IMR-90 (cell line): ENCODE measurements at regions not wholly inside any gene's neighbourhood (a gene's known extent, or its start where the extent isn't known, plus 50 kb on each side); places are given as distances from the start of the nearest gene placed in this dataset.

Experiments used
- ATAC-seq: fragments of 200-7000 bp; cut with Tn5 transposase; 2 replicates; pipeline ENCODE4 v1.9.1; 2020; ENCODE audit warnings: low read depth, mild to moderate bottlenecking, moderate library complexity
- BruUV-seq: library from RNA; stranded (reverse); fragments of 400-500 nt; replicated peaks from 2 replicates; lab custom pipeline; 2021; lab: Mats Ljungman, UMichigan
- CTCF ChIA-PET: fragments of 300-600 bp; formaldehyde crosslinking; extraction: SDS; loops from one replicate; lab custom pipeline; 2021; ENCODE audit warnings: antibody characterized with exemption; lab: Yijun Ruan, JAX
- POLR2A ChIA-PET: fragments of 300-600 bp; sonication (Branson Sonifier 250); formaldehyde crosslinking; loops from one replicate; lab custom pipeline; 2022; ENCODE audit warnings: antibody characterized with exemption; ENCODE audit not compliant: unreplicated experiment; lab: Charles Lee
- DNase-seq: peaks from one replicate; pipeline ENCODE4 v3.0.0; 2013
- H2AFZ ChIP-seq: replicated peaks from 2 replicates; pipeline ENCODE3; 2013; ENCODE audit warnings: low read length, mild to moderate bottlenecking; ENCODE audit not compliant: poor library complexity
- H2AK5ac ChIP-seq: 2 replicates; pipeline ENCODE4 v1.6.1; 2013; ENCODE audit warnings: low read depth, low read length, inconsistent platforms
- H2AK9ac ChIP-seq: replicated peaks from 2 replicates; pipeline ENCODE3; 2013; ENCODE audit warnings: mild to moderate bottlenecking, low read depth, low read length, moderate library complexity; ENCODE audit not compliant: poor library complexity
- H2BK120ac ChIP-seq: 2 replicates; pipeline ENCODE4 v1.6.1; 2013; ENCODE audit warnings: low read depth, low read length, inconsistent platforms
- H2BK15ac ChIP-seq: 3 replicates; pipeline ENCODE4 v1.6.1; 2013; ENCODE audit warnings: low read depth, low read length, inconsistent platforms
- H2BK20ac ChIP-seq: 2 replicates; pipeline ENCODE4 v1.6.1; 2013; ENCODE audit warnings: low read depth, mild to moderate bottlenecking, inconsistent platforms, low read length, moderate library complexity
- H2BK5ac ChIP-seq: 2 replicates; pipeline ENCODE4 v1.6.1; 2013; ENCODE audit warnings: mild to moderate bottlenecking, low read depth, low read length, inconsistent platforms; ENCODE audit not compliant: poor library complexity, severe bottlenecking
- H3K14ac ChIP-seq: replicated peaks from 2 replicates; pipeline ENCODE4 v1.6.1; 2013; ENCODE audit warnings: low read depth, low read length, inconsistent platforms
- H3K18ac ChIP-seq: 2 replicates; pipeline ENCODE4 v1.6.1; 2013; ENCODE audit warnings: low read depth, low read length, control low read depth
- H3K23ac ChIP-seq: 2 replicates; pipeline ENCODE4 v1.6.1; 2013; ENCODE audit warnings: low read depth, low read length, inconsistent platforms
- H3K27ac ChIP-seq: 2 replicates; pipeline ENCODE4 v1.5.1; 2013; ENCODE audit warnings: mild to moderate bottlenecking, control low read depth, low read length; ENCODE audit not compliant: insufficient read depth
- H3K27me3 ChIP-seq: 2 replicates; pipeline ENCODE4 v1.6.1; 2013; ENCODE audit warnings: low read length; ENCODE audit not compliant: control insufficient read depth, insufficient read depth
- H3K36me3 ChIP-seq: 2 replicates; pipeline ENCODE4 v1.6.1; 2013; ENCODE audit warnings: low read length, mixed read lengths; ENCODE audit not compliant: control insufficient read depth, insufficient read depth
- H3K4ac ChIP-seq: 2 replicates; pipeline ENCODE4 v1.6.1; 2013; ENCODE audit warnings: low read depth, low read length, inconsistent platforms
- H3K4me1 ChIP-seq: 2 replicates; pipeline ENCODE4 v1.6.1; 2013; ENCODE audit warnings: low read length, mixed read lengths; ENCODE audit not compliant: control insufficient read depth, insufficient read depth
- H3K4me2 ChIP-seq: 2 replicates; pipeline ENCODE4 v1.6.1; 2013; ENCODE audit warnings: low read depth, mild to moderate bottlenecking, control low read depth, low read length, moderate library complexity
- H3K4me3 ChIP-seq: 2 replicates; pipeline ENCODE4 v1.5.1; 2013; ENCODE audit warnings: low read depth, mild to moderate bottlenecking, control low read depth, low read length, moderate library complexity; ENCODE audit not compliant: insufficient read depth
- H3K56ac ChIP-seq: 2 replicates; pipeline ENCODE4 v1.6.1; 2013; ENCODE audit warnings: low read length, inconsistent platforms; ENCODE audit not compliant: insufficient read depth; ENCODE audit errors: extremely low read depth
- H3K79me1 ChIP-seq, 2 experiments: 2 replicates each; pipeline ENCODE4 v1.6.1; 2013; ENCODE audit warnings: low read length in 2 of 2, inconsistent platforms in 1 of 2, low read depth in 1 of 2
- H3K9ac ChIP-seq: 2 replicates; pipeline ENCODE4 v1.6.1; 2013; ENCODE audit warnings: low read depth, low read length, control low read depth
- H3K9me1 ChIP-seq: 2 replicates; pipeline ENCODE4 v1.6.1; 2013; ENCODE audit warnings: low read length, inconsistent platforms; ENCODE audit not compliant: insufficient read depth
- H3K9me3 ChIP-seq: 2 replicates; pipeline ENCODE4 v1.6.1; 2013; ENCODE audit warnings: low read length; ENCODE audit not compliant: control insufficient read depth, insufficient read depth
- H4K20me1 ChIP-seq: 2 replicates; pipeline ENCODE4 v1.6.1; 2013; ENCODE audit warnings: low read length, inconsistent platforms; ENCODE audit not compliant: insufficient read depth
- H4K5ac ChIP-seq: 2 replicates; pipeline ENCODE4 v1.6.1; 2013; ENCODE audit warnings: mild to moderate bottlenecking, low read depth, low read length, control low read depth
- H4K8ac ChIP-seq, 2 experiments: 2 replicates each; pipeline ENCODE4 v1.6.1; 2013; ENCODE audit warnings: low read depth in 2 of 2, low read length in 2 of 2, control low read depth in 1 of 2, inconsistent platforms in 1 of 2
- H4K91ac ChIP-seq: 2 replicates; pipeline ENCODE4 v1.6.1; 2013; ENCODE audit warnings: low read depth, low read length, inconsistent platforms; ENCODE audit not compliant: insufficient read depth
- FOS ChIP-seq: fragments of 150-350 bp; IDR thresholded peaks from 2 replicates; pipeline ENCODE4 v1.6.1; 2016; ENCODE audit warnings: low read depth, low read length
- RAD21 ChIP-seq: IDR thresholded peaks from 2 replicates; pipeline ENCODE4 v1.6.1; 2012; ENCODE audit warnings: low read length, improper control_type of control experiment
- WGBS, 2 experiments: methylation state at CpG; one replicate each; pipeline versions ENCODE4 v1.1.5 to v1.1.7; 2013; ENCODE audit warnings: missing lambda C conversion rate in 2 of 2; ENCODE audit not compliant: insufficient read length in 1 of 2; ENCODE audit errors: extremely low coverage in 2 of 2; 5-methylcytosine and 5-hydroxymethylcytosine counted together
- dilution Hi-C: fragments of 300-500 bp; cut with HindIII; formaldehyde crosslinking; loops from one replicate; pipeline ENCODE4 v1.14.3; 2018; ENCODE audit warnings: low sequenced_read_pairs; ENCODE audit not compliant: unreplicated experiment
- in situ Hi-C: fragments of 300-500 bp; cut with MboI; formaldehyde crosslinking; loops from 3 replicates; pipeline ENCODE4 v1.14.3; 2019; ENCODE audit warnings: low sequenced_read_pairs, inconsistent platforms, mixed read lengths
- intact Hi-C: fragments of 100-400 bp; cut with micrococcal nuclease; formaldehyde crosslinking; loops from 2 replicates; pipeline ENCODE4 v1.10.0; 2022
- TF ChIP-seq, protein P1 (sequence below): fragments of 150-350 bp; IDR thresholded peaks from 2 replicates; pipeline ENCODE4 v1.6.1; 2016; ENCODE audit warnings: low read depth, mild to moderate bottlenecking, low read length, moderate library complexity, borderline replicate concordance
- TF ChIP-seq, protein P2 (sequence below): conservative IDR thresholded peaks from 2 replicates; pipeline ENCODE4 v1.5.1; 2012; ENCODE audit warnings: mild to moderate bottlenecking, low read depth, low read length, improper control_type of control experiment

DNA sequence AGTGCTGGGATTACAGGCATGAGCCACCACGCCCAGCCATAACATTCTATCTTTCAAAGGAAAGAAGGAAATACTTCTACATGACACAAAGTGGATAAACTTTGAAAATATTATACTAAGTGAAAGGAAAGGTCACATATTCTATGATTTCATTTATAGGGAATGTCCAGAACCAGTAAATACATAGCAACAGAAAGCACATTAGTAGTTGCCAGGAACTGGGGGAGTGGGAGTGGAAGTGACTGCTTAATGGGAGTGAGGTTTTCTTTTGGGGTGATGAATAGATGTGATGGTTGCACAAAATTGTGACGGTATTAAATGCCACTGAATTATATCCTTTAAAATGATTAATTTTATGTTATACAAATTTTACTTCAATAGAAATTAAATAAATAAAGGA, 95.7 kb upstream of the IL15 start:
- BruUV-seq, result no TSS peak
- Histone ChIP-seq H4K5ac (no peak overlapping the region), H3K9me1 (no peaks in the 10 kb centered on the region), H3K36me3 (no peaks in the 10 kb centered on the region), H3K14ac (no peak overlapping the region), H2AK9ac (no peak overlapping the region), H3K79me1 (no peaks in the 10 kb centered on the region), H2BK15ac (no peak overlapping the region), H4K91ac (no peak overlapping the region), H3K23ac (no peak overlapping the region), H2AFZ (no peak overlapping the region), H3K4me2 (no peak overlapping the region), H3K4me3 (no peak overlapping the region), H3K9ac (no peak overlapping the region), H4K8ac (no peak overlapping the region), H3K27ac (no peak overlapping the region), H2BK5ac (no peak overlapping the region), H2BK120ac (no peak overlapping the region), H4K20me1 (no peaks in the 10 kb centered on the region), H3K4me1 (peaks cover 2% of the 10 kb centered on the region; the same call in 1 of the 2 replicates), H2BK20ac (no peak overlapping the region), H3K27me3 (no peaks in the 10 kb centered on the region), H3K9me3 (peaks cover 3% of the 10 kb centered on the region; the same call in 1 of the 2 replicates), H3K18ac (no peak overlapping the region), H3K56ac (no peak overlapping the region), H2AK5ac (no peak overlapping the region), H3K4ac (no peak overlapping the region)
- peak; percentile 29; the same call in 1 of the 2 replicates for ATAC-seq
- peak; percentile 60 for DNase-seq
- intact Hi-C loops, result no loop called here
- in situ Hi-C loops, result no loop called here
- dilution Hi-C loops, result no loop called here
- CTCF ChIA-PET, result no interaction called here
- POLR2A ChIA-PET, result no interaction called here
- TF ChIP-seq RAD21 (no peak), FOS (no peak)
- TF ChIP-seq, protein P1, sequence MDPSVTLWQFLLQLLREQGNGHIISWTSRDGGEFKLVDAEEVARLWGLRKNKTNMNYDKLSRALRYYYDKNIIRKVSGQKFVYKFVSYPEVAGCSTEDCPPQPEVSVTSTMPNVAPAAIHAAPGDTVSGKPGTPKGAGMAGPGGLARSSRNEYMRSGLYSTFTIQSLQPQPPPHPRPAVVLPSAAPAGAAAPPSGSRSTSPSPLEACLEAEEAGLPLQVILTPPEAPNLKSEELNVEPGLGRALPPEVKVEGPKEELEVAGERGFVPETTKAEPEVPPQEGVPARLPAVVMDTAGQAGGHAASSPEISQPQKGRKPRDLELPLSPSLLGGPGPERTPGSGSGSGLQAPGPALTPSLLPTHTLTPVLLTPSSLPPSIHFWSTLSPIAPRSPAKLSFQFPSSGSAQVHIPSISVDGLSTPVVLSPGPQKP, result no peak
- TF ChIP-seq, protein P2, sequence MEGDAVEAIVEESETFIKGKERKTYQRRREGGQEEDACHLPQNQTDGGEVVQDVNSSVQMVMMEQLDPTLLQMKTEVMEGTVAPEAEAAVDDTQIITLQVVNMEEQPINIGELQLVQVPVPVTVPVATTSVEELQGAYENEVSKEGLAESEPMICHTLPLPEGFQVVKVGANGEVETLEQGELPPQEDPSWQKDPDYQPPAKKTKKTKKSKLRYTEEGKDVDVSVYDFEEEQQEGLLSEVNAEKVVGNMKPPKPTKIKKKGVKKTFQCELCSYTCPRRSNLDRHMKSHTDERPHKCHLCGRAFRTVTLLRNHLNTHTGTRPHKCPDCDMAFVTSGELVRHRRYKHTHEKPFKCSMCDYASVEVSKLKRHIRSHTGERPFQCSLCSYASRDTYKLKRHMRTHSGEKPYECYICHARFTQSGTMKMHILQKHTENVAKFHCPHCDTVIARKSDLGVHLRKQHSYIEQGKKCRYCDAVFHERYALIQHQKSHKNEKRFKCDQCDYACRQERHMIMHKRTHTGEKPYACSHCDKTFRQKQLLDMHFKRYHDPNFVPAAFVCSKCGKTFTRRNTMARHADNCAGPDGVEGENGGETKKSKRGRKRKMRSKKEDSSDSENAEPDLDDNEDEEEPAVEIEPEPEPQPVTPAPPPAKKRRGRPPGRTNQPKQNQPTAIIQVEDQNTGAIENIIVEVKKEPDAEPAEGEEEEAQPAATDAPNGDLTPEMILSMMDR, result no peak
- no CpG with 5 or more reads among the region's 2 CpGs for WGBS, 2 experiments
